GM23338 (cell line): ENCODE measurements at regions not wholly inside any gene's neighbourhood (a gene's known extent, or its start where the extent isn't known, plus 50 kb on each side); places are given as distances from the start of the nearest gene placed in this dataset.

Experiments used
- ATAC-seq: fragments of 200-7000 bp; cut with Tn5 transposase; 3 replicates; pipeline ENCODE4 v1.9.1; 2020
- DNase-seq: peaks from one replicate; pipeline ENCODE4 v3.0.0-alpha.2; 2015; ENCODE audit warnings: low spot score
- H2AFZ ChIP-seq: fragments of 200-600 bp; sonication (generic); 2 replicates; pipeline ENCODE4 v1.8.0; 2016; ENCODE audit warnings: antibody characterized with exemption, mild to moderate bottlenecking, moderate library complexity
- H3F3A ChIP-seq: fragments of 200-600 bp; sonication (generic); replicated peaks from 2 replicates; pipeline ENCODE4 v1.8.0; 2017; ENCODE audit warnings: antibody characterized with exemption, mixed run types, low read depth
- H3K27ac ChIP-seq: fragments of 200-600 bp; sonication (generic); 2 replicates; pipeline ENCODE4 v1.6.1; 2016; ENCODE audit warnings: low read depth
- H3K27me3 ChIP-seq: fragments of 200-600 bp; sonication (generic); 2 replicates; pipeline ENCODE4 v1.8.0; 2016; ENCODE audit warnings: mild to moderate bottlenecking, mixed run types, moderate library complexity; ENCODE audit not compliant: insufficient read depth
- H3K36me3 ChIP-seq: fragments of 200-600 bp; sonication (generic); 2 replicates; pipeline ENCODE4 v1.8.0; 2016; ENCODE audit warnings: mild to moderate bottlenecking; ENCODE audit not compliant: insufficient read depth
- H3K4me1 ChIP-seq: fragments of 200-600 bp; sonication (generic); 2 replicates; pipeline ENCODE4 v1.8.0; 2016; ENCODE audit warnings: mild to moderate bottlenecking, moderate library complexity; ENCODE audit not compliant: insufficient read depth
- H3K4me2 ChIP-seq: fragments of 200-600 bp; sonication (generic); 2 replicates; pipeline ENCODE4 v1.7.1; 2017; ENCODE audit warnings: mixed run types
- H3K4me3 ChIP-seq: fragments of 200-600 bp; sonication (generic); 2 replicates; pipeline ENCODE4 v1.6.1; 2016; ENCODE audit warnings: mixed run types
- H3K79me2 ChIP-seq: fragments of 200-600 bp; sonication (generic); replicated peaks from 2 replicates; pipeline ENCODE4 v1.8.0; 2017; ENCODE audit warnings: mild to moderate bottlenecking; ENCODE audit not compliant: insufficient read depth
- H3K9me2 ChIP-seq: fragments of 200-600 bp; sonication (generic); 2 replicates; pipeline ENCODE4 v1.8.0; 2017; ENCODE audit not compliant: insufficient read depth
- H4K20me1 ChIP-seq: fragments of 200-600 bp; sonication (generic); replicated peaks from 2 replicates; pipeline ENCODE4 v1.8.0; 2017; ENCODE audit warnings: mild to moderate bottlenecking; ENCODE audit not compliant: insufficient read depth
- H3K27ac Mint-ChIP-seq: 2 replicates; pipeline ENCODE4 v1.8.0; 2020; ENCODE audit warnings: inconsistent platforms, mild to moderate bottlenecking, moderate library complexity, mixed read lengths
- H3K27me3 Mint-ChIP-seq: 3 replicates; pipeline ENCODE4 v1.8.0; 2022; ENCODE audit warnings: low read depth, mild to moderate bottlenecking, moderate library complexity, mixed read lengths, inconsistent platforms; ENCODE audit not compliant: insufficient read depth, poor library complexity
- H3K36me3 Mint-ChIP-seq: 3 replicates; pipeline ENCODE4 v1.8.0; 2021; ENCODE audit warnings: low read depth, mild to moderate bottlenecking, inconsistent platforms, moderate library complexity, mixed read lengths
- H3K4me1 Mint-ChIP-seq: 3 replicates; pipeline ENCODE4 v1.8.0; 2020; ENCODE audit warnings: mild to moderate bottlenecking, inconsistent platforms, mixed read lengths
- H3K4me3 Mint-ChIP-seq: 3 replicates; pipeline ENCODE4 v1.8.0; 2021; ENCODE audit warnings: moderate library complexity, mild to moderate bottlenecking, inconsistent platforms, mixed read lengths
- H3K9me3 Mint-ChIP-seq: 3 replicates; pipeline ENCODE4 v1.8.0; 2020; ENCODE audit warnings: moderate library complexity, mild to moderate bottlenecking, inconsistent platforms, mixed read lengths
- CREB1 ChIP-seq: fragments of 250-450 bp; sonication (Bioruptor Pico); IDR thresholded peaks from 2 replicates; pipeline ENCODE4 v1.5.0; 2020; ENCODE audit warnings: low read depth, mild to moderate bottlenecking, moderate library complexity
- CTCF ChIP-seq, 2 experiments: fragments of 200-600 bp in 1 of 2; sonication (generic) in 1 of 2; conservative IDR thresholded peaks; 2 replicates each; pipeline versions ENCODE4 v1.5.1 to v1.6.1; 2016 to 2017; ENCODE audit warnings: antibody characterized with exemption in 2 of 2, low read depth in 2 of 2, mild to moderate bottlenecking in 2 of 2, moderate library complexity in 1 of 2
- ETS1 ChIP-seq: IDR thresholded peaks from 2 replicates; pipeline ENCODE4 v1.6.1; 2016; ENCODE audit warnings: antibody characterized with exemption
- EZH2 ChIP-seq: fragments of 200-600 bp; sonication (generic); IDR thresholded peaks from one replicate; pipeline ENCODE4 v1.8.0; 2017; ENCODE audit warnings: antibody characterized with exemption, mild to moderate bottlenecking, low read depth; ENCODE audit not compliant: unreplicated experiment
- EZH2phosphoT487 ChIP-seq: fragments of 200-600 bp; sonication (generic); IDR thresholded peaks from one replicate; pipeline ENCODE4 v1.8.1; 2018; ENCODE audit warnings: antibody characterized with exemption; ENCODE audit not compliant: unreplicated experiment
- JUNB ChIP-seq: IDR thresholded peaks from one replicate; pipeline ENCODE4 v1.6.1; 2016; ENCODE audit warnings: antibody characterized with exemption; ENCODE audit not compliant: unreplicated experiment
- NANOG ChIP-seq: IDR thresholded peaks from 2 replicates; pipeline ENCODE4 v1.6.1; 2016; ENCODE audit warnings: antibody characterized with exemption, borderline replicate concordance
- POLR2AphosphoS5 ChIP-seq: IDR thresholded peaks from 2 replicates; pipeline ENCODE4 v1.6.1; 2016; ENCODE audit warnings: antibody characterized with exemption, low read depth
- REST ChIP-seq: IDR thresholded peaks from one replicate; pipeline ENCODE4 v1.6.1; 2018; ENCODE audit warnings: antibody characterized with exemption; ENCODE audit not compliant: unreplicated experiment
- STAT1 ChIP-seq: IDR thresholded peaks from one replicate; pipeline ENCODE4 v1.6.1; 2016; ENCODE audit warnings: antibody characterized with exemption; ENCODE audit not compliant: unreplicated experiment
- ZNF114 ChIP-seq: fragments of 250-450 bp; sonication (Bioruptor Pico); IDR thresholded peaks from 2 replicates; pipeline ENCODE4 v1.5.0; 2020; ENCODE audit warnings: mild to moderate bottlenecking, moderate library complexity
- ZNF331 ChIP-seq: fragments of 250-450 bp; sonication (Bioruptor Pico); IDR thresholded peaks from 2 replicates; pipeline ENCODE4 v1.5.0; 2020; ENCODE audit warnings: low read depth, mild to moderate bottlenecking, moderate library complexity
- ZNF462 ChIP-seq: fragments of 250-450 bp; sonication (Bioruptor Pico); IDR thresholded peaks from 2 replicates; pipeline ENCODE4 v1.5.0; 2020; ENCODE audit warnings: mild to moderate bottlenecking, moderate library complexity

- ATAC-seq (no peak), DNase-seq (no peak)
- Histone ChIP-seq H3K79me2 (no peaks in the 10 kb centered on the region), H3F3A (no peaks in the 10 kb centered on the region), H2AFZ (no peak overlapping the region), H3K27ac (no peak overlapping the region), H3K4me2 (no peak overlapping the region), H3K4me1 (peaks cover 11% of the 10 kb centered on the region), H3K36me3 (no peaks in the 10 kb centered on the region), H3K4me3 (no peak overlapping the region), H3K27me3 (no peaks in the 10 kb centered on the region), H3K9me2 (peaks cover 47% of the 10 kb centered on the region), H4K20me1 (no peaks in the 10 kb centered on the region)
- Mint-ChIP-seq H3K36me3 (no peaks in the 10 kb centered on the region; the same call in 1 of the 3 replicates), H3K27ac (no peak overlapping the region), H3K9me3 (peaks cover 2% of the 10 kb centered on the region; the same call in 1 of the 3 replicates), H3K27me3 (no peaks in the 10 kb centered on the region), H3K4me3 (no peak overlapping the region), H3K4me1 (peaks cover 29% of the 10 kb centered on the region)
- TF ChIP-seq ETS1: no peak
- no peak for TF ChIP-seq STAT1
- TF ChIP-seq ZNF462 (CRISPR knock-in tag): no peak
- TF ChIP-seq JUNB: no peak
- TF ChIP-seq ZNF114: no peak
- no peak for TF ChIP-seq NANOG
- no peak for TF ChIP-seq POLR2AphosphoS5
- no peak for TF ChIP-seq EZH2phosphoT487
- TF ChIP-seq CTCF (conservative IDR thresholded peaks at IDR 0.05; ENCODE audit: low read depth in 2 of 2): no peak
- TF ChIP-seq REST: no peak
- TF ChIP-seq EZH2: no peak
- no peak for TF ChIP-seq ZNF331
- no peak for TF ChIP-seq CREB1 (CRISPR knock-in tag)
Measured at GRCh38 chr15:48002767-48003166, 118.0 kb upstream of the SLC24A5 start.
